GM08714 (cell line): ENCODE measurements at regions not wholly inside any gene's neighbourhood (a gene's known extent, or its start where the extent isn't known, plus 50 kb on each side); places are given as distances from the start of the nearest gene placed in this dataset.
"Not testable (repeated sequence)": the region's sequence is repeated elsewhere in the genome, so short reads cannot be mapped to it uniquely, and the experiment has no call there.

ENCODE experiments used
- H3K4me3 ChIP-seq: fragments of 200-500 bp; sonication (Bioruptor generic); 2 replicates; pipeline ENCODE4 v1.5.1; 2014; ENCODE audit warnings: mild to moderate bottlenecking, low read length, inconsistent platforms
- ZNF274 ChIP-seq: IDR thresholded peaks from 2 replicates; pipeline ENCODE4 v1.6.1; 2012; ENCODE audit warnings: mild to moderate bottlenecking, low read depth, low read length

GRCh38 chr3:124354150-124354549, 362.2 kb upstream of the ROPN1 start:
- no peak for TF ChIP-seq ZNF274
- H3K4me3 ChIP-seq = no peak overlapping the region

DNA sequence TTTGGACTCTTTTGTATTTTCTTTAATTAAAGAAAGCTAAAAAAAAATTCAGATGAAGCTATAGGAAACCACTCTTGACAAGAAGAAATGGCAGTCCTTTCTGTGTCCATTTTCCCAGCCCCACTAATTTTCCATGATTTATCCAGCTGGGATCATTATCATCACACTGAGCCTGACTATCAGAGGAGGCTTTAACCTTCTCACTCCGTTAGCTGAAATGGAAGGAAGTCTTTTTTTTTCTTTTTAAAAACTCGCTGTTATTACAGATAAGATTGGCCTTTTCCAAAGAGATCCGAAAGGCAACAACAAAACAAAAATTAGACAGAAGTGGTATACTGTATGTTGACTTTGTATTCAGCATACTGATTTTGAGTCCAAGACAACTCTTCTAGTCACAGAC, 366.2 kb upstream of the ROPN1 start:
- H3K4me3 ChIP-seq = no peak overlapping the region
- no peak for TF ChIP-seq ZNF274

DNA sequence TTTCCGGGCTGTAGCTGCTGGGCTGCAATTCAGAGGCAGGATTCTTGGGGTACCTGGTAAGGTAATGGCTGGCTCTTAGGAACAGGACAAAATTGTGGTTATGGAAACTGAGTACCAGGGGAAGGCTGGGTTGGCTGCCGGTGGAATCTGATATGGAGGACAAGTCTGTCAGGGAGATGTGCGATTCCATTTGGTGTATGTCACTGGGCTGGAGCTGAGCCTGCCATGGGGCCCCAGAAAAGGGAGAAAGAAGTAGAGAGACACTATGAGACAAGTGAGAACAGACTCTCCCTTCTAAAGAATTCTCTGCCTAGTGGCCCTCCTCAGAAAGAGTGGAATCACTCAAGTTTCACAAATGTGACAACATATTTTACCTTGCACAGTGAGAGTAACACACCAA, 368.2 kb upstream of the ROPN1 start:
- TF ChIP-seq ZNF274 = no peak
- H3K4me3 ChIP-seq = no peak overlapping the region

DNA sequence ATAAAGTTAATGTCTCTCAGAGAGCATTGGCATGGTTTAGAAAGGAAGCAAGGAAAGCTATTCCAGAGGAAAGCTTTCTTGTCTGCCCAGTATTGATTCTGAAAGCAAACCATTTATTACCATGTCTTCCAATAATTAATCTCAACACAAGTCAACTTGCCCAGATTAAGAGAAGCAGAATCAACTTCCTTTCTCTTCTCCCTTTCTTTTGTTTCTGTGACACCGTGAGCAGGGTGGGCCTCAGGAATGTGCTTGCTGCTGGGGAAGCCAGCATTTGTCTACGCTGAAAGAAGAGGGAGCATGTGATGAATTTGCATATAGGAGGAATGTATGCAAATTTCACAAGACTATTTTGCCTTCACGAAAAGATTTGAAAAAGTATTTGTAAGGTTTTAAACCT, 368.6 kb upstream of the ROPN1 start:
- no peak overlapping the region for H3K4me3 ChIP-seq
- no peak for TF ChIP-seq ZNF274

DNA sequence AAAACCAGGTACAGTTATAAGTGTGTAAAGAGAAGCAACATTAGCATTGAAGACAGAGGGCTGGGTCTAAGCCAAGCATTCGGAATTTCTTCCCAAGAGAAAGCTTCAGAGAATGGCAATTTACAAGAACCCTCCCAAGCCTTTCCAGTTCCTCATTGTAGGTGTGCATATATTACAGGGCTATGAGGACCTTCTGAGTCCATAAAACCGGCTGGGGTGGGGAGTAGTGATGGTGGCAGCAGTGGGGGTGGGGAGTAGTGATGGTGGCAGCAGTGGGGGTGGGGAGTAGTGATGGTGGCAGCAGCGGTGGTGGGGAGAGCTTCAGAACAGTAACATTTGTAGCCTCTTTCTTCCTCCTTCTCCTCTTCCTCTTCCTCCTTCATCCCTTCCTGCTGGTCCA, 368.7 kb upstream of the UMPS start:
- no peak for TF ChIP-seq ZNF274
- no peak overlapping the region for H3K4me3 ChIP-seq

GRCh38 chr3:124362455-124362854, 367.8 kb upstream of the UMPS start:
- H3K4me3 ChIP-seq = no peak overlapping the region
- TF ChIP-seq ZNF274 = no peak

DNA sequence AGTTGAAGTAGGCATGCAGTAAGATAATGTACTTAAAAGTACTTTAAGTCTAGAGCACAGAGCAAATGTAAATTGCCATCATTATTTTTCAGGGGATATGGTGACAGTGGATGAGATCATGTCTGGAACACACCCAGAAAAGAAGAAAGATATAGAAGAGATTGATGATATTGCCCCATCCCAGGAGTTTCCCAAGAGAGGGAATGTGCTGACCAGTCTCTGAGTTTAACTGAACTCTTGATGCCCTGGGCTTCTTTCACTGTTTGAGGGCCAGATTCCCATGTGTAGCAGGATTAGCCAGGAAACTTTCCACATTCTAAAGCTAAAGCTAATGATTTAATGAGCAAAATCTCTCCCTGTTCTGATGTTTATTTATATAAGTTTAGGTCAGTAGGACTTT, 366.8 kb upstream of the UMPS start:
- no peak overlapping the region for H3K4me3 ChIP-seq
- no peak for TF ChIP-seq ZNF274

- H3K4me3 ChIP-seq = no peak overlapping the region
- no peak for TF ChIP-seq ZNF274
Observed at GRCh38 chr3:124364317-124365020, 365.8 kb upstream of the UMPS start.

DNA sequence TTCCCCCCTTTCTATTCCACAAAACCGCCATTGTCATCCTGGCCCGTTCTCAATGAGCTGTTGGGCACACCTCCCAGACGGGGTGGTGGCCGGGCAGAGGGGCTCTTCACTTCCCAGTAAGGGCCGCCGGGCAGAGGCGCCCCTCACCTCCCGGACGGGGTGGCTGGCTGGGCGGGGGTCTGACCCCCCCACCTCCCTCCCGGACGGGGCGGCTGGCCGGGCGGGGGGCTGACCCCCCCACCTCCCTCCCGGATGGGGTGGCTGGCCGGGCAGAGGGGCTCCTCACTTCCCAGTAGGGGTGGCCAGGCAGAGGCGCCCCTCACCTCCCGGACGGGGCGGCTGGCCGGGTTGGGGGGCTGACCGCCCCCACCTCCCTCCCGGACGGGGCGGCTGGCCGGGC, 363.6 kb upstream of the UMPS start:
- not testable (repeated sequence) for H3K4me3 ChIP-seq

GRCh38 chr3:124372775-124373174, 357.5 kb upstream of the UMPS start:
- no peak for TF ChIP-seq ZNF274

GRCh38 chr3:124373524-124373923, 356.7 kb upstream of the UMPS start:
- no peak overlapping the region for H3K4me3 ChIP-seq
- no peak for TF ChIP-seq ZNF274

More at GRCh38 chr3:124372775-124373174, 357.5 kb upstream of the UMPS start:
- no peak overlapping the region for H3K4me3 ChIP-seq

DNA sequence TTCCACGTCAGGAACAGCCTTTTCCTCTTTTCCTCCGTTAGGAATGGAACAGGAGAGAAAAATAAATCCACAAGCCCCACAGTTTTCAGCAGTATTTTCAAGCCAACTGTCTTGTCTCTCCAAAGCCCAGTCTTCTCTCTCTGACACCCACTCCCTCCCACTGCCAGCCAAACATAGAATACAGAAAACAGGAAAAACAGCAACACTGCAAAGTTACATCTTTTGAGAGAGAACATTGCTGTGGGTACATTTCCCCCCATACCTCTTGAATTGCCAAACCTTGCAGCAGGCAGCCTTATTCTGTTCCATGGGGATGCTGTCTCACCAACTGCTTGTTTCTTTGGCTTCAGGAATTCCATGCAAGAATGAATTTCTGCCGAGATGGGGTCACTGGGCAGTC, 355.7 kb upstream of the UMPS start:
- no peak for TF ChIP-seq ZNF274

DNA sequence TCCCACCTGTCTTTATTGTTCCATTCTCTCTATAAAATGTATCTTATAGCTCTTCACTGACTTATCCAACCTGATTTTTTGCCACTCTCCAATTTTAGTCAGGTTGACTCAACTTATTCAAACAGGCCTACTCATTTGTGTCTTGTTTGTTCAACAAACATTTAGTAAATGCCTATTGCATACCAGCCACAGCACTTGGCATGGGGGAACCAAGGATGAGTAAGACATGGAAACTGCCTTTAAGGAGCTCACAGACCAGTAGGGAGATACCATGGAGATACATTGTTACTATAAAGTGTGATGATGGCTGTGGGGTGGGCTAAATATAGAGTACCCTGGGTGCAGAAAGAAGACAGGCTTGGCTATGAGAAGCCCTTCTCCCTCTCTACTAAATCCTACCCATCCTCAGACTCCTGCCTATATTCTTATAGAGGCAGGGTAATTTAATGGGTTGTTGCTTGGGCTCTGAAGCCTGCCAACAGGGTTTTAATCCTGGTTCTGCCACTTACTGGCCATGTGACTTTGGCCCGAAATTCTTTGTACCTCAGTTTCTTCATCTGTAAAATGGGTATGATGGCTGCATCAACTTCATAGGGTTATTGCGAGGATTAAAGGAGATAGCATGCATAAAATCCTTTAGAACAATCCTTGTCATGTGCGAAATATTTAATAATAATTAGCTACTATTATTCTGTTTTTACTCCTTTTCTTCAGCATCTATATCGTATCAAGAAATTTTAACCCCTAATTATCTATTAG, 348.5 kb upstream of the UMPS start:
- no peak overlapping the region for H3K4me3 ChIP-seq
- no peak for TF ChIP-seq ZNF274

More for the DNA sequence above, 355.7 kb upstream of the UMPS start:
- H3K4me3 ChIP-seq = no peak overlapping the region

GRCh38 chr3:124383051-124383450, 347.2 kb upstream of the UMPS start:
- H3K4me3 ChIP-seq = no peak overlapping the region
- TF ChIP-seq ZNF274 = no peak

GRCh38 chr3:124383846-124384466, 346.3 kb upstream of the UMPS start:
- no peak for TF ChIP-seq ZNF274
- no peak overlapping the region for H3K4me3 ChIP-seq

DNA sequence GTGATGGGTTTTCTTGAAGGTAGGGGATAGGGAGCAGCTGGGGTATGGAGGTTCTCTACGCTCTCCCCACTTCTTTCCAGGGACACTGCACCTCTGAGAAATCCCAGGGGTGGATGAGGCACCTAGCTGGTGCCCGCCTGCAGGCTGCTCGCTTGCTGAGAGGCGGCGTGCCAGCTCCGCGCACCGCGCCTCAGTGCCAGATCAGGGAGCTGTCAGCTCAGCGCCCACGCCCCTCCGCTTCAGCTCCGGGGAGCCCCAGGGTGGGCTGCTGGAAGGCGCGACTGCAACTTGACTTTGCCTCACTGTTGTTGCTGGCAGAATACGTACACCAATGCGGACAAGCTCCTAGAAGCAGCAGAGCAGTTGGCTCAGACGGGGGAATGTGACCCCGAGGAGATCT, 345.7 kb upstream of the UMPS start:
- no peak overlapping the region for H3K4me3 ChIP-seq
- TF ChIP-seq ZNF274 = no peak
